GM19455 (cell line): ENCODE measurements at regions not wholly inside any gene's neighbourhood (a gene's known extent, or its start where the extent isn't known, plus 50 kb on each side); places are given as distances from the start of the nearest gene placed in this dataset.

Experiments used
- ATAC-seq: cut with Tn5 transposase; IDR thresholded peaks from one replicate; pipeline ENCODE4 v1.9.1; 2021; ENCODE audit not compliant: unreplicated experiment

- ATAC-seq: no peak
Observed at GRCh38 chr15:95577927-95578326, 752.6 kb upstream of the NR2F2 start.

GRCh38 chr15:95580121-95580520 is 750.4 kb upstream of the NR2F2 start:
- ATAC-seq: no peak

GRCh38 chr15:95581595-95581994 is 748.9 kb upstream of the NR2F2 start:
- ATAC-seq: no peak

- no peak for ATAC-seq
Observed at GRCh38 chr15:95584088-95584487, 746.4 kb upstream of the NR2F2 start.

GRCh38 chr15:95588056-95588455 is 742.4 kb upstream of the NR2F2 start:
- ATAC-seq: no peak

- ATAC-seq: no peak
Observed at GRCh38 chr15:95590533-95591044, 739.9 kb upstream of the NR2F2 start.

GRCh38 chr15:95591270-95591669 is 739.2 kb upstream of the NR2F2 start:
- ATAC-seq: no peak

- ATAC-seq: no peak
Observed at GRCh38 chr15:95591886-95592285, 738.6 kb upstream of the NR2F2 start.

GRCh38 chr15:95594496-95594895 is 736.0 kb upstream of the NR2F2 start:
- no peak for ATAC-seq

GRCh38 chr15:95595759-95596158 is 734.7 kb upstream of the NR2F2 start:
- ATAC-seq: no peak

GRCh38 chr15:95596496-95596895 is 734.0 kb upstream of the NR2F2 start:
- ATAC-seq: no peak

- ATAC-seq: no peak
Observed at GRCh38 chr15:95598251-95598855, 732.1 kb upstream of the NR2F2 start.

- no peak for ATAC-seq
Observed at GRCh38 chr15:95600367-95600766, 730.1 kb upstream of the NR2F2 start.

- no peak for ATAC-seq
Observed at GRCh38 chr15:95600884-95601283, 729.6 kb upstream of the NR2F2 start.

GRCh38 chr15:95601525-95601924 is 729.0 kb upstream of the NR2F2 start:
- no peak for ATAC-seq

GRCh38 chr15:95603802-95604201 is 726.7 kb upstream of the NR2F2 start:
- ATAC-seq: no peak

- ATAC-seq: no peak
Observed at GRCh38 chr15:95604634-95605036, 725.9 kb upstream of the NR2F2 start.

GRCh38 chr15:95605098-95605497 is 725.4 kb upstream of the NR2F2 start:
- no peak for ATAC-seq

- no peak for ATAC-seq
Observed at GRCh38 chr15:95606551-95606950, 723.9 kb upstream of the NR2F2 start.

- no peak for ATAC-seq
Observed at GRCh38 chr15:95608371-95608770, 722.1 kb upstream of the NR2F2 start.

GRCh38 chr15:95609096-95609495 is 721.4 kb upstream of the NR2F2 start:
- no peak for ATAC-seq

- no peak for ATAC-seq
Observed at GRCh38 chr15:95610945-95611344, 719.6 kb upstream of the NR2F2 start.

- ATAC-seq: no peak
Observed at GRCh38 chr15:95615436-95615835, 715.1 kb upstream of the NR2F2 start.
